GM21515 (cell line): ENCODE measurements at regions not wholly inside any gene's neighbourhood (a gene's known extent, or its start where the extent isn't known, plus 50 kb on each side); places are given as distances from the start of the nearest gene placed in this dataset.
"Not testable (repeated sequence)": the region's sequence is repeated elsewhere in the genome, so short reads cannot be mapped to it uniquely, and the experiment has no call there.

Experiments
- ATAC-seq: cut with Tn5 transposase; IDR thresholded peaks from one replicate; pipeline ENCODE4 v1.9.1; 2021; ENCODE audit not compliant: unreplicated experiment

DNA sequence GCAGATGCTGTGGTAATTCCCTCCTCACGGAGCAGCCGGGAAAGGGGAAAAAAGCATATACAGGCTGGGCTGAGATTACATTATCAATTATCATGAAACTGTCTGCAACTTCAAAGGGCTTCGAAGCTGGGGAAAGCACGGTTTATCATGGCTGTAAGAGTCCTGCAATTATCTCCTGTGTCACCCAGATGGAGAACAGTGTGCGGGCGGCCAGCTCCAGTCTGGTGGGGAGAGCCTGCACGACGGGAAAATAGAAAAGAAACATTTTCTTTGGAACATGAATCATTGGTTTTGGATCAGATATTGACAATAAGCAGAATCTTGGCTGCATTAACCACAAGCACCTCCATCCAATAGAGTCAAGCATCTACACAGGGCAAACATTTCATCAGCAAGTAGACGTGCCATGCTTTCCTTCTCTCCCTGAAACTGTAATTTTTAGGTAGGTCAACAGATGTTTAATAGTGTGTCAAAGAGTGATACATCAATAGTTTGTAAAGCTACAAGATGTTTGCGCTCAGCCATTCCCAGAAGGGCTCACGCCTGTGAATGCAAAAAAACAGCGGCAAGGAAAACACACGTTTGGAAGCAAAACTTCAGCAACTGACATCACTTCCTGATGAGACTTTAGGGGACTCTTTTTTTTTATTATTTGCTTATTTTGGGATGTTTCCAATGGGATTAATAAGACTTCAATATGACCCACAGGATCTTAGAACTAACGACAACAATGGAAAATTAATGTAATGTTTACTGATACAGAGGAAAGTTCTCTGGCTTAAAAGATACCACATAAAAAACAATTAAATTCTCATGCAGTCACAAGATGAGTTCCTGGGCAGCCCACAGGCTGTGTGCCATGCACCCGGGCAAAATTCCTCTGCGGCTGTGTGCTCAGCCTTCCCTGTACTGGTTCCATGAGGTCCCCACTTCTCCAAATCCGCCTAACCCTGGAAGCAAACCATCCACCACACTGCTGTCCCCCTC is 111.0 kb upstream of the SALL3 start:
- ATAC-seq = no peak

DNA sequence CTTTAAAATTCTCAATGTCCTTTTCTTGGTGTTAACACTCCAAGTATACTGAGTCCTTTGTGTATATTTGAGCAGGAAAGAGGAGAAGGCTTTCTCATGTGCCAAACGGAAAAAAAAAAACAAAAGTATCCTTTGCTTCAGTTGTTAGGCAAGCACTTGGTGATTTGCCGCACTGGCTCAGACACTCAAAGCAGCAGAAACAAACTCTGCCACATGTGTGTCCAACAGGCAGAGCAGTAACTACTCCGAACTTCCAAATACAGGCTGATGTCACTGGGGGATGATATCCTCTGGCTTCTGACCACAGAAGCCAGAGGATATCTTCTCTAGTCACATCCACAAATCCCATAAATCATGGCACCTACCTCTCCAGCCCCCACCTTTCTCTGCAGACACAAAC is 108.0 kb upstream of the SALL3 start:
- ATAC-seq = no peak

DNA sequence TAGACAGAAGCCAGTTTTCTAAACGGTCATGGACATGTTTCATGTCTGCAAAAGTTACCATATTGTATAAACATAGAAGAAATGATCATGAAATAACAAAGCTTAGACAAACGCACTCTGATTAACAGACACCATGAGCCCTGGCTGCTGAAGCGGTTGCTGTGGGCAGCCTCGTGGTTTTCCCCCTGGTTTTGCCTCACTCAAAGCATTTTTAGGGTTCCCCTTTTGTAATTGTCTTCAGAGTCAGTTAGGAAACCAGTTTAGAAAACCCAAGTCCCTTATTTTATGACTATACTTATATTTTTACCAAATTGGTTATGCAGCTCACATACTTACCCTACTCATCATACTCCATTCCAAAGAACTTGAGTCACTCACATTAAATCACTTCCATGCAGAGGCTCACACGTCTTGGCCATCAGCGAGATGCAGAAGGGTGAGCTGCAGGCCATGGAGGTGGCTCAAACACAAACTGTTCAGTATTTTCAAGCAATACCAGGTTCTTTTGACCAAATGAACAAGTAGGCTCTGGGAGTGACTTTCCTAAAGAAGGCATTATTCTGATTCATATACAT is 105.6 kb upstream of the SALL3 start:
- ATAC-seq = no peak

DNA sequence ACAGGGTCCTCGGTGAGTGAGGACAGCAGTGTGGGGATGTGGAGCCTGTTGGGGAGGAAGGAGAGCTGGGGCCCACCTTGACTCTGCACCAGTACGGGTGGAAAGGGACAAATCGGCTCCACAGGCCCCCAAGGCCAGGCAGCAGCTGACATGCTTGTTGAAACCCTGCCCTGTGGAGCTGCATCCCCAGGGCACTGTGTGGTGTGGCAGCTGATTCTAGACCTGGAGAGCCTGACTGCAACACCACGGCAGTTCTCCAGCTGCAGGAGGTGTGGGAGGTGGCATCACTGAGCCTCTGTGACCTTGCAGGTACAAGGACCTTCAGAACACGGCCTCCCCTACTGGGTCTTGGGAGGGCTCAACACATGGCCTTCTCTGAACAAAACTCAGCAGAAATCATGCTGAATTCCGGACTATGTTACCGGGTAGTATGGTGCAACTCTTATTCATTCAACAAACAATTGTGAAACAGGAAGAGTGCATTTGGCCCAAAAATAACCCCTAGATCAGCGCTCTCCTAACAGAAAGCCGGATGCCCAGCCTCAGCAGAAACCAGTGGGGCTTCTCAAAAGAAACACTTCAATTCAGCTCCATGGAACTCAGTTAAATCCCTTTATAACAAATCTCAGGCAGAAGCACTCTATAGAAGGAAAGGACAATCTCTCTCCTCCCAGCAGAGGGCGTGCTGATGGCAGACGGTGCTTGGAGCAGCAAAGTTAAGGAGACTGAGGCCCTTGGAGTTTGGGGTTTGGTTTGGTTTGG is 104.4 kb upstream of the SALL3 start:
- no peak for ATAC-seq

DNA sequence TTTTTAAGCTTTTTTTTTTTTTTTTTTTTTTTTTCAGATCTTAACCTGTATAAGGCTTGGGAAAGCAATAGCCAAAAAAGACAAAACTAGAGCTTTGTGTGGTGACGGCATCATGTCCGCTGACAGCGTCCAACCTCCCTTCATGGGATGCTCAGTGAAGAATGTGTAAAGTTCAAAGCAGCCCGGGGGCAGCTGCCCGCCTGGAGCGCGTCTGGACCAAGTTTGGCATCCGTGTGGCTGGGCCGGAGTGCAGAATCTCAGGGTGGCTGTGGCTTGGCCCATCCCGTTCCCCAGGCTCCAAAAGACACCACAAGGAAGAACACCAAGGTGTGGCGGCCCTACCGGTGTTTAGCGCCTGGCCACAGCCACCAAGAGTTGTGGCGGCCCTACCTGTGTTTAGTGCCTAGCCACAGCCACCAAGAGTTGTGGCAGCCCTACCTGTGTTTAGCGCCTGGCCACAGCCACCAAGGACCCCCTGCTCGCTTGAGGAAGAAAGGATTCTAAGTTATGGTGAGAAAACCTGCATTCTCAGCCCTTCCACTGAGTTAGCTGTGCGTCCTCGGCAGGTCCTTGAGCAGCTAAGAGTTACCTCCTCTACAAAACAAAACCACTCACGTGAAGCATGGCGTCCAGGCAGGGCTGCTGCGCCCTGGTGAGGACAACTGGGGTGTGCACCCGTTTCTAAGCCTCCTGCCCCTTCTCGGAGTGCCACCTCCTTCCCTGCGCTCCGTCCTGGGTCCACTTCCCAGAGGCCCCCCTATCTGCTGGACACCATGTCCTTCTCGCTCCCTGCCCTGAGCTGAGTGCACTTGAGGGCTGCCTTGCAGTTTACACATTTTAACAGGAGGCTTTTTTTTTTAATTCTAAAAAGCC is 103.6 kb upstream of the SALL3 start:
- no peak for ATAC-seq

DNA sequence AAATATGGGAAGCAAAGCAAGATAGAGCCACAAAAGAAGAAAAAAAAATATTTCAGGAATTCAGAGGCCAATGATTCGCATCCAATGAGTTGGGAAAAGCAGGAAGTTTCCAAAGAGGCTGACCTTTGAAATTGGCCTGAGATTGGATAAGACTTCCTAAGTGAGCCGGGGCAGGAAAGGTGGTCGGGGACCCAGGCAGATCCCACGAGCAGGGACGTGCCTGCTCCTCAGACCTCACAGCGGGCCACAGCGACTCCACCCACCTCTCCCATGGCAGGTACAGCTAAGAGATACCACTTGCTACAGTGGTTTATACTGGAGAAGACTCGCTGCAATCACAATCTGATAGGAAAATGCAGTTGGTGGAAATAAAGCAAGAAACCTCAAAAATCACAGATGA is 102.8 kb upstream of the SALL3 start:
- no peak for ATAC-seq

DNA sequence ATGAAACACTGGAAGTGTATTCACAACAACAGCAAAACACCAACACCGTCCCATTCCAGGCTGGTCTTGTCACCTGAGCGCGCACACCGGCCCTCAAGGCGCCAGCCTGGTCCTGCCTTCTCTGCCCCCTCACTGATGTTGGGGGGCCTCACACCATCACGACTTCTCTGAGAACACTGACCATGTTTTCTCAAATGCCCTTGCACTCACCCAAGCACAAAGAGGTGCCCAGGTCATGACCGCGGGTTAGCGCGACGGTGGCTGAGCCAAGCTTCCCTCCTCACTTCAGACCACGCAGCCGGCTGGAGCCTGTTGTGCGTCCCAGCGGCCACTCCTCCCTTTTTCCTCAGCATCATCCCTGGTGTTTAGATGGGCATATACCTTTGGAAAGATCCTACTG is 101.3 kb upstream of the SALL3 start:
- no peak for ATAC-seq

DNA sequence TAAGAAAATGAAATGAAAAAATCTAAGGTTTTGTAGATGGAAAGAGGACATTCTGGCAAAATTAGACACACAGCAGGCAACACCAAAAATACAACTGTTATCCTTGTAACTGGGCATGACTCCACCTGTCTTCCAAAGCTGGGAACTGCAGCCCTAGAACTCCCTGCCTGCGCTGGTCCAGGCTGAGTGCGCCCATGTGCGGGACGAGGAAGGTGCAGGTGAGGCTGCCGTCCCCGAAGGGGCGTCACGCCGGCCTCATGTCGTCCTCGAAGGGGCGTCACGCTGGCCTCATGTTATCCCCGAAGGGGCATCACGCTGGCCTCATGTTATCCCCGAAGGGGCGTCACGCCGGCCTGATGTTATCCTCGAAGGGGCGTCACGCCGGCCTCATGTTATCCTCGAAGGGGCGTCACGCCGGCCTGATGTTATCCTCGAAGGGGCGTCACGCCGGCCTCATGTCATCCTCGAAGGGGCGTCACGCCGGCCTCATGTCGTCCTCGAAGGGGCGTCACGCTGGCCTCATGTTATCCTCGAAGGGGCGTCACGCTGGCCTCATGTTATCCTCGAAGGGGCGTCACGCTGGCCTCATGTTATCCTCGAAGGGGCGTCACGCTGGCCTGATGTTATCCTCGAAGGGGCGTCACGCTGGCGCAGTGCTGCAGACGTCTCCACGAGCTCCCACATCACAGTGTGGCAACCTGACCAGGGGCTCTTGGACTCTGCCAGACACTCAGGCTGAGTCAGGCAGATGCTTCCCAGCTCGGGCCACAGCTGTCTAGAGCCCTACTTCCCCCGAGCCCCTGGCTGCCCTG is 100.3 kb upstream of the SALL3 start:
- not testable (repeated sequence) for ATAC-seq

DNA sequence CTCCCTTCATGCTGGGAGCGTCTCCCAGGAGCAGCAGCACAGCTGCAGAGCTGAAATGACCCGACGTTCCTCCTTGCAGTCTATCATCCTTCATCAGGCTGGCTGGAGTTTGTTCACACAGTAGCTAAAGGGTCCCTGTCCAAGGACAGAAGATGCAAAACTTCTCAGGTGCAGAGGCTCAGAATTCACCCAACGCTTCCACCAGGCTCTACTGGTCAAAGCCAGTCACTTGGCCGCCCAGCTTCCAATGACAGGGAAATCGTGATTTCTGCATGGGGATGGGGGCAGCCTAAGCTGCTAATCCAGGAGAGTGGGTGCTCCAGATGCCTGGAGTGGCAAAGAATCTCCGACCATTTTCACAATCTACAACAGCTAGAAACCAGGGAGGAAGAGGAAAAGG is 97.0 kb upstream of the SALL3 start:
- no peak for ATAC-seq

DNA sequence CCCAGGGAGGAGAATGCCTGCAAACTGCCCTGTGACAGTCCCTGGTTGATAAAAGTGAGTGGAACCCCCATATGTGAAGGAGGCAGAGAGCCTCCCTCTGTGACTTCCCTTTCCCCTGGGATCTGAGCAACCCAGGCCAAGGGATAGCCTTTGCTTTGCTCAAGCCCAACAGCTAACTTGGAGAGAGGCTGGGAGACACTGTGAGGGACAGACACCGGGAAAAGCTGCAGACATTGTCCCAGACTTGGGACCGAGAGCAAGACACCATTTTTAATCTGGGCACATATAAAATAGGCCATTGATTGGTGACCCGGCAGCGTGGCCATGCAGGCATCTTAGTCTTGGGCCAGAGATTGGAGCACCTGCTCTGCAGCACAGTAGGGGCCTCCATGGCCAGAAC is 96.1 kb upstream of the SALL3 start:
- ATAC-seq = no peak

DNA sequence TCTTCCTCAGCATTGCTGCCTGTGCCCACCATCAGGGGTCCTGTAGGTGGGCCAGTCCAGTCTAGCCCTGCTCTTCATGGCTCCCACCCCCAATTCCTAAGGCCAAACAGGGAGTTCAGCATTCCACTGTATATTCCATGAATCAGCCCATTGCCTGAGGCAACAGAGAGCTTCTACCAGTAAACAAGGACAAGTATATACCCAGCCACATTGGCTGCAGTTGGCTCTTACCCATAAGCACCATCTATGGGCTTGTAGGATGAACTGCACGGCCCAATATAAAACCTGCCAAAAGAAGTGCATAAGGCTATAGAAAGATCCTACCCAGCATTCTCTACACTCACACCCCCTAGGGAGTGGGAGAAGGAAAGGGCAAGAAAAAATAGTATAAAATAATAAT is 95.1 kb upstream of the SALL3 start:
- no peak for ATAC-seq

DNA sequence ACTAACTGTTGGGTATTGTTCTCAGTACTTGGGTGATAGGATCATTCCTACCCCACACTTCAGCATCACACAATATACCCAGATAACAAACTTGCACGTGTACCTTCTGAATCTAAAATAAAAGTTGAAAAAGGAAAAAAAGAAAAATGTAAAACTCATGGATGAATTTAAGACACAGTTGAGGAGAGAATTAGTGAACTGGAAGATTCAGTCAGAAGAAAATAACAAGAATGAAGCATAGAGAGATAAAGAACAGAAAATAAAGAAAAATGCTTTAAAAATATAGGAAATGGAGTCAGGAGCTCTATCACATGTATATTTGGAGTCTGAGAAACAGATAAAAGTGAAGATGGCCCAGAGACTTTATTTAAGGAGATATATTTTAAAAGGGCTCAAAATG is 90.4 kb upstream of the SALL3 start:
- ATAC-seq = no peak

DNA sequence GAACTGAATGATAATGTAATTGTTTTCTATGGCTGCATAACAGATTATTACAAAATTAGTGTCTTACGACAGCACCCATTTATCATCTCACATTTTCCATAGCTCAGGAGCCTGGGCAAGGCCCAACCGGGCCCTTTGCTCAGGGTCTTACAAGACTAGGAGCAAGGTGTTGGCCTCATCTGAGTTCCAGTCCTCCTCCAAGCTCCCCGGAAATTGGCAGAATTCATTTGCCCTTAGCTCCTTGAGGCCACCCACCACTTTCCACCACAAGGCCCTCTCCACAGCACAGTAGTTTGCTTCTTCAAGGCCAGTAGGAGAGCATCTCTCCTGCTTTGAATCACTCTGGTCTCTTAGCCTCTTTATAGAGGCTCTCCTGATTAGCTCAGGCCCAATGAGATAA is 89.2 kb upstream of the SALL3 start:
- ATAC-seq = no peak

DNA sequence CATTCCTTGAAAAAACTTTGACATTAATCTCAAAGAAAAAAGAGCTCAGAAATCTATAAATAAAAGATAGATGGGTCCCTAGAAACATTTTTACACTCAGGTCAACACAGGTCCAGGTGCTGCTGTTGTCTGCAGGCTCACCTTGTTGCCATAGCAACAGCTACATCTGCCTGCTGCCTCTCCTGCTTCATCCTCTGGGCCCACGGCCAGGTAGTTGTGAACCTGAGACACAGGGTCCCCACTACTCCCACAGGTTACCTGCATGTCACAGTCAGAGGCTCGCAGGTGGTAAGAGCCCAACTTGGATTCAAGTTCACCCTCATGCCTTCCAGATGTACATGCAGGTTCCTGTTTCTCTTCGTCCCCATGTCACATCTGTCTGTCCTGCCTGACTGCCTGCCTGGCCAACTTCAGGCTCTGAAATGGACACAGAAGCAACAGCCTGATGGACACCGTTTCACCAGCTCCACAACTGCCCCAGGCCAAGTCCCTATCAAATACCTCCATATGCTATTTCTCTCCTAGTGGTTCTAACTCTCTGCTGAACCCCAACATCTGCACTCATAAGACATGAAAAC is 88.3 kb upstream of the SALL3 start:
- no peak for ATAC-seq

DNA sequence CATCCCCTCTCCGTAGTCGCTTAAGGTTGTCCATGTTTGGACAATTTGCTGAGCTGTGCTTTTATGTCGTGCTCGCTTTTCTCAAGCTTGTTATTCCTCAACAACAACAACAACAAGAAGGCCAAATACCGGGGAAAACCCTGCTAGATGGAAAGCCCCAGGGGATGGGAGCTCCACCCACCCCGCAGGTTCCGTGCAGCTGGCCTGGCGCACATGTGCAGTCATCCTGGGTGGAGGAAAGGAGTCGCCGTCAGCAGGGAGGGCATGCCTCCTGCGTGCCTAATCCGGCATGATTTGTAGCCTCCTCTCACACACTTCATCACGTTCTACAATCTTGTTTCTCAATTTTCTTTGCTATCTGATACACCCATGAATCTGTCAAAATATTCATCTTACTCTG is 87.4 kb upstream of the SALL3 start:
- no peak for ATAC-seq

DNA sequence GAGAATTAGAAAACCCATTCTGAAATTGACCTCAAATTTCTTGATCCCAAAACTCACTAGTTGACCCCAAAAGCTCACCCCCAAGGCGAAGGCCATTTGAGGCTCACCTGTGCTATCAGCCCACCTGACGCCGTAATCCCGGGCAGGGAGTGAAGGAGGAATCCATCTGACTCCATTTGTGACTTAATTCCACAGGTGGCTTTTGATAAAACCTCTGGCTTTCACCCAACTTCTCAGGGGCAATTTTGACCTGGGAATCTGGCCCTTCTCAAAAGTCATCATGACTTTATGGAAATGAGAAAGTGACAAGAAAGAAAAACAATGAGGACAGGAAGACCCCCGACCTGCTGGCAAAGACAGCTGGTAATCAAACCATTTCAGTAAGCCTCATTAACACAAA is 86.9 kb upstream of the SALL3 start:
- no peak for ATAC-seq

DNA sequence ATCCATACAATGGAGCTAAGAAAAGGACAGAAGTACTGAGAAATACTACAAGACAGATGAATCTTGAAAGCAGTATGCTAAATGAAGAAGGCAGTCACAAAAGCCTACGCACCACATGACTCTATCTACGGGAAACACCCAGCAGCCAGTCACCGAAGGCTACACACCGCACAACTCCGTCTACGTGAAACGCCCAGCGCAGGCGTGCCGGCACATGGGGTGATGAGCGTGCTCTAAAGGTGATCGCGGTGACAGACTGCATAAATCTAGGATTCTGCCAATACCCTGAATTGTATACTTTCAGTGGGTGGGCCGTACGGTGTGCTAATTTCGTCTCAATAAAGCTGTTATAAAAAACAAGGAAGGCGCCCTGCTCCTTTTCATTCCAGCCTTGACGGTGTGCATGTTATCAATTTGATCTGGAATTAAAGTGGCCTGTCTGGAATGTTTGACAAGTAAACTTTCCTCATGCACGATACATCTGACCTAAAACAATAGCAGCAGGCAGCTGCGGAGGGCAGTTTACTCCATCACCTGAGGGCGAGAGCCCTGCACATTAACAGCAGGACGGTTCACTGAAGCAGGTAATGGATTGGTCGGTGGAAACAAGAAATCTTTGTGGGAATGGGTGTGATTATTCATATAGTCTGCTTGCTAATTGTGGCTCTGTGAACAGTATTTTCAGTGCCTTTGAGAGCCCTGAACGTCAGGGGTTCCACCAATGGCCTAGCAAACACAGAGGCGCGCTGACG is 86.2 kb upstream of the SALL3 start:
- no peak for ATAC-seq

DNA sequence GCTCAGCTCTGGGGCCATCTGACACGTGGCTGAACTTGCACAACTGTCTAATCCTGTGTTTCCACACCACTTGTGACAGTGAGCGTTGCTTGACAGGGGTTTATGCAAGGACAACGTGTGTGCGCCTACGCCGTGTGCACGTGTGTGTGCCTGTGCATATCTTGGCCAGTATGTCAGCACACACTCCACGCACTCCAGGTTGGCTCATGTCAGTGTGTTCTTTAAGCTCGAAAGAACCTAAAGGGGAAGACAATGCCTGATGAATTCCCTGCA is 85.6 kb upstream of the SALL3 start:
- no peak for ATAC-seq
